ENCODE measurements at regions not wholly inside any gene's neighbourhood (a gene's known extent, or its start where the extent isn't known, plus 50 kb on each side); places are given as distances from the start of the nearest gene placed in this dataset.

- DNase-seq (ENCODE audit: low read depth), result peak; percentile 19
- H3K36me3 ChIP-seq (ENCODE audit: control insufficient read depth, insufficient read depth, low read length), result no peaks in the 10 kb centered on the region
- ChIA-PET POLR2A (no interaction called here), CTCF (interaction anchor here (1.0 to 1.1 kb wide), 2 partner anchors 31 to 67 kb away, joined by 3 read pairs; partner anchors contain the start of gene CTSL)
- no peaks in the 10 kb centered on the region for H3K27me3 ChIP-seq (ENCODE audit: control insufficient read depth, insufficient read depth, low read length)
- no peak overlapping the region for H3K4me3 ChIP-seq (ENCODE audit: low read depth, low read length)
- peak; percentile 25; the same call in 1 of the 2 replicates for TF ChIP-seq CTCF (IDR thresholded peaks at IDR 0.05; ENCODE audit: insufficient read depth, low read depth, low read length)
Measured at GRCh38 chr9:87792831-87793288, 66.9 kb downstream of the CTSL start.

- peak; percentile 58 for DNase-seq (ENCODE audit: low read depth)
- no peaks in the 10 kb centered on the region for H3K27me3 ChIP-seq (ENCODE audit: control insufficient read depth, insufficient read depth, low read length)
- H3K36me3 ChIP-seq (ENCODE audit: control insufficient read depth, insufficient read depth, low read length), result no peaks in the 10 kb centered on the region
- no peak for TF ChIP-seq CTCF (IDR thresholded peaks at IDR 0.05; ENCODE audit: insufficient read depth, low read depth, low read length)
- POLR2A ChIA-PET, result no interaction called here
- CTCF ChIA-PET, result interaction anchor here (0.7 to 1.1 kb wide), 3 partner anchors 19 to 68 kb away, joined by 3 to 4 read pairs (median 3); partner anchors contain the start of gene CTSL
- H3K4me3 ChIP-seq (ENCODE audit: low read depth, low read length), result no peak overlapping the region
Measured at GRCh38 chr9:87793292-87793691, 67.4 kb downstream of the CTSL start.

- no peak overlapping the region for H3K4me3 ChIP-seq (ENCODE audit: low read depth, low read length)
- ChIA-PET POLR2A (no interaction called here), CTCF (interaction anchor here (1.1 to 2.4 kb wide), 2 partner anchors 18 to 113 kb away, joined by 4 to 10 read pairs; no protein-coding TSS in a partner anchor)
- H3K36me3 ChIP-seq (ENCODE audit: control insufficient read depth, insufficient read depth, low read length), result no peaks in the 10 kb centered on the region
- no peak for TF ChIP-seq CTCF (IDR thresholded peaks at IDR 0.05; ENCODE audit: insufficient read depth, low read depth, low read length)
- no peaks in the 10 kb centered on the region for H3K27me3 ChIP-seq (ENCODE audit: control insufficient read depth, insufficient read depth, low read length)
- no peak for DNase-seq (ENCODE audit: low read depth)
Measured at GRCh38 chr9:87795178-87795577, 69.3 kb downstream of the CTSL start.

GRCh38 chr9:87796196-87796595, 70.3 kb downstream of the CTSL start:
- H3K36me3 ChIP-seq (ENCODE audit: control insufficient read depth, insufficient read depth, low read length), result no peaks in the 10 kb centered on the region
- H3K27me3 ChIP-seq (ENCODE audit: control insufficient read depth, insufficient read depth, low read length), result no peaks in the 10 kb centered on the region
- ChIA-PET CTCF (interaction anchor here (2.4 kb wide), 1 partner anchor 17 kb away, joined by 10 read pairs; no protein-coding TSS in a partner anchor), POLR2A (no interaction called here)
- H3K4me3 ChIP-seq (ENCODE audit: low read depth, low read length), result no peak overlapping the region
- no peak for TF ChIP-seq CTCF (IDR thresholded peaks at IDR 0.05; ENCODE audit: insufficient read depth, low read depth, low read length)
- DNase-seq (ENCODE audit: low read depth), result no peak

GRCh38 chr9:87798261-87798833, 72.4 kb downstream of the CTSL start:
- Histone ChIP-seq H3K27me3 (ENCODE audit: control insufficient read depth, insufficient read depth, low read length) (peaks cover 5% of the 10 kb centered on the region; the same call in 1 of the 2 replicates), H3K36me3 (ENCODE audit: control insufficient read depth, insufficient read depth, low read length) (no peaks in the 10 kb centered on the region), H3K4me3 (ENCODE audit: low read depth, low read length) (no peak overlapping the region)
- no peak for DNase-seq (ENCODE audit: low read depth)
- ChIA-PET CTCF (no interaction called here), POLR2A (no interaction called here)
- TF ChIP-seq CTCF (IDR thresholded peaks at IDR 0.05; ENCODE audit: insufficient read depth, low read depth, low read length), result no peak

All from BJ (cell line).